ENCODE measurements at regions not wholly inside any gene's neighbourhood (a gene's known extent, or its start where the extent isn't known, plus 50 kb on each side); places are given as distances from the start of the nearest gene placed in this dataset.

DNA sequence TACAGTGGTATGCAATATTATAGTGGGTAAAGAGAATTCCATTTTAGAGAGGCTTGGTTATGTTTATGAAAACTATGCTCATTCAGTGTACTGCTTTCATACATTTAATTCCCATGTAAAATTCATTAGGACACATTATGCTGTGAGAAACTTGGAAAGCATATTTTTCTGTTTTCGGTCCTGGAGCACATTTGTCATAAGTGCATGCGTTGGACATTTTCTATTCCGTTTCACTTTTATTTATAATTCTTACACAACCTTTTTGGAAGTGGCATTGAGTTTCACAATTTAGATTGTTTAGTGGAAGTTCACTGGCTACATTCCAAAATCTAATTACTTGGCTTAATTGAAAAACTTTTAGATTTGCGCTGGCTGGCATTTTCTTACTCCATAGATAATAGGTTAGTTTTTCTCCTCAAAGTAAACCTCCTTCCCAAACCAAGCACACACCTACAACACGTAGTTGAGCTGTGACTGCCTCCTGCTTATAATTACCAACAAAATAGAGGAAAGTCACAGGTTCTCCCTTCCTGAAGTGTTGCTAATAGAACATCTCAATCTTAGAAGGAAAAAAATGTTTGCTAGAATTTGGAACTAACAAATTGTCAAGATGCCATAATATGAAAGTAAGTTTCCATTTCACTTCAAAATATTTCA is 938.5 kb downstream of the TRHDE start:
- no peak overlapping the region for H3K9ac ChIP-seq (ENCODE audit: control insufficient read depth, extremely low read depth, insufficient read depth, low read length)
- H3K27ac ChIP-seq (ENCODE audit: control insufficient read depth, insufficient read depth, low read length): no peak overlapping the region
- no peak overlapping the region for H2AFZ ChIP-seq (ENCODE audit: control insufficient read depth, low read length)
- no peak for DNase-seq (ENCODE audit: low read depth, low spot score)
- TF ChIP-seq, protein P1, sequence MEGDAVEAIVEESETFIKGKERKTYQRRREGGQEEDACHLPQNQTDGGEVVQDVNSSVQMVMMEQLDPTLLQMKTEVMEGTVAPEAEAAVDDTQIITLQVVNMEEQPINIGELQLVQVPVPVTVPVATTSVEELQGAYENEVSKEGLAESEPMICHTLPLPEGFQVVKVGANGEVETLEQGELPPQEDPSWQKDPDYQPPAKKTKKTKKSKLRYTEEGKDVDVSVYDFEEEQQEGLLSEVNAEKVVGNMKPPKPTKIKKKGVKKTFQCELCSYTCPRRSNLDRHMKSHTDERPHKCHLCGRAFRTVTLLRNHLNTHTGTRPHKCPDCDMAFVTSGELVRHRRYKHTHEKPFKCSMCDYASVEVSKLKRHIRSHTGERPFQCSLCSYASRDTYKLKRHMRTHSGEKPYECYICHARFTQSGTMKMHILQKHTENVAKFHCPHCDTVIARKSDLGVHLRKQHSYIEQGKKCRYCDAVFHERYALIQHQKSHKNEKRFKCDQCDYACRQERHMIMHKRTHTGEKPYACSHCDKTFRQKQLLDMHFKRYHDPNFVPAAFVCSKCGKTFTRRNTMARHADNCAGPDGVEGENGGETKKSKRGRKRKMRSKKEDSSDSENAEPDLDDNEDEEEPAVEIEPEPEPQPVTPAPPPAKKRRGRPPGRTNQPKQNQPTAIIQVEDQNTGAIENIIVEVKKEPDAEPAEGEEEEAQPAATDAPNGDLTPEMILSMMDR (optimal IDR thresholded peaks at IDR 0.05 in 1 of 3, IDR thresholded peaks at IDR 0.05 in 1 of 3, conservative IDR thresholded peaks at IDR 0.05 in 1 of 3; ENCODE audit: extremely low read depth in 1 of 3, insufficient read depth in 2 of 3, low read length in 3 of 3): no peak
- no peak for TF ChIP-seq EZH2 (IDR thresholded peaks at IDR 0.05; ENCODE audit: low read length)
- H3K9me3 ChIP-seq (ENCODE audit: control insufficient read depth, low read depth, low read length): no peaks in the 10 kb centered on the region
- no peak overlapping the region for H3K4me3 ChIP-seq (ENCODE audit: control insufficient read depth in 2 of 3, extremely low read depth in 1 of 3, insufficient read depth in 2 of 3, low read depth in 1 of 3, low read length in 3 of 3)
- dilution Hi-C loops (cut with MboI; ENCODE audit: extremely low pct_ligation_motif_present, low sequenced_read_pairs): no loop called here
- FAIRE-seq: no peak
- H4K20me1 ChIP-seq (ENCODE audit: control insufficient read depth, extremely low read depth, insufficient read depth, low read length): no peaks in the 10 kb centered on the region
- no peak overlapping the region for H3K4me2 ChIP-seq (ENCODE audit: control insufficient read depth, extremely low read depth, insufficient read depth, low read depth, low read length)
- no peaks in the 10 kb centered on the region for H3K36me3 ChIP-seq (ENCODE audit: control insufficient read depth in 2 of 2, extremely low read depth in 1 of 2, insufficient read depth in 2 of 2, low read length in 2 of 2)
- H3K79me2 ChIP-seq (ENCODE audit: control insufficient read depth, insufficient read depth, low read length): no peaks in the 10 kb centered on the region
- H3K9me1 ChIP-seq (ENCODE audit: control insufficient read depth, extremely low read depth, insufficient read depth, low read length): no peaks in the 10 kb centered on the region
- H3K4me1 ChIP-seq (ENCODE audit: control insufficient read depth, extremely low read depth, insufficient read depth, low read length): no peaks in the 10 kb centered on the region
- H3K27me3 ChIP-seq (ENCODE audit: control insufficient read depth, extremely low read depth, insufficient read depth, low read length): no peaks in the 10 kb centered on the region

DNA sequence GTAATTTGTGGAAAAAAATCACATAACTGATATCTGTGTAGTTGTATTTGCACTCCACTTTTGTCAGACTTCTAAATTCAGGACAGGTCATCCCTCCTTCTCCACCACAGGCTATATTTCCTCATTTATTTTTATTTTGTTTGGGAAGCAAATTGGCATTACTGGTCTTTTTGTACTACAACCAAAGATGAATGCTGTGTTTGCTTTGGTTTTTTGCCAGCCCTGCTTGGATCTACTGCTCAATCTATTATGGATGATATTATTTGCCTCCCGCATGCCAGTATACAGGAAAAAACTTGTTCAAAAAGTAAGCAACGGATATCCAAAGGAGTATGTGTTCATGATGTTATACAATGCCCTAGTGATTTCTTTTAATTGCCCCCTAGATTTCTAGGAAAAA is 948.8 kb downstream of the TRHDE start:
- H3K4me2 ChIP-seq (ENCODE audit: control insufficient read depth, extremely low read depth, insufficient read depth, low read depth, low read length): no peak overlapping the region
- H3K9me1 ChIP-seq (ENCODE audit: control insufficient read depth, extremely low read depth, insufficient read depth, low read length): no peaks in the 10 kb centered on the region
- FAIRE-seq (no peak), DNase-seq (ENCODE audit: low read depth, low spot score) (no peak)
- H3K4me1 ChIP-seq (ENCODE audit: control insufficient read depth, extremely low read depth, insufficient read depth, low read length): no peaks in the 10 kb centered on the region
- H2AFZ ChIP-seq (ENCODE audit: control insufficient read depth, low read length): no peak overlapping the region
- no peaks in the 10 kb centered on the region for H3K9me3 ChIP-seq (ENCODE audit: control insufficient read depth, low read depth, low read length)
- no peaks in the 10 kb centered on the region for H3K27me3 ChIP-seq (ENCODE audit: control insufficient read depth, extremely low read depth, insufficient read depth, low read length)
- H4K20me1 ChIP-seq (ENCODE audit: control insufficient read depth, extremely low read depth, insufficient read depth, low read length): no peaks in the 10 kb centered on the region
- H3K9ac ChIP-seq (ENCODE audit: control insufficient read depth, extremely low read depth, insufficient read depth, low read length): no peak overlapping the region
- no peaks in the 10 kb centered on the region for H3K79me2 ChIP-seq (ENCODE audit: control insufficient read depth, insufficient read depth, low read length)
- no peak for TF ChIP-seq EZH2 (IDR thresholded peaks at IDR 0.05; ENCODE audit: low read length)
- TF ChIP-seq, protein P1 (optimal IDR thresholded peaks at IDR 0.05 in 1 of 3, IDR thresholded peaks at IDR 0.05 in 1 of 3, conservative IDR thresholded peaks at IDR 0.05 in 1 of 3; ENCODE audit: extremely low read depth in 1 of 3, insufficient read depth in 2 of 3, low read length in 3 of 3): no peak
- H3K36me3 ChIP-seq (ENCODE audit: control insufficient read depth in 2 of 2, extremely low read depth in 1 of 2, insufficient read depth in 2 of 2, low read length in 2 of 2): no peaks in the 10 kb centered on the region
- H3K4me3 ChIP-seq (ENCODE audit: control insufficient read depth in 2 of 3, extremely low read depth in 1 of 3, insufficient read depth in 2 of 3, low read depth in 1 of 3, low read length in 3 of 3): no peak overlapping the region
- dilution Hi-C loops (cut with MboI; ENCODE audit: extremely low pct_ligation_motif_present, low sequenced_read_pairs): no loop called here
- no peak overlapping the region for H3K27ac ChIP-seq (ENCODE audit: control insufficient read depth, insufficient read depth, low read length)

All from keratinocyte (primary cell).